Loucy (cell line): ENCODE measurements at regions not wholly inside any gene's neighbourhood (a gene's known extent, or its start where the extent isn't known, plus 50 kb on each side); places are given as distances from the start of the nearest gene placed in this dataset.

Experiments
- EZH2phosphoT487 ChIP-seq: fragments of 200-600 bp; IDR thresholded peaks from 2 replicates; pipeline ENCODE4 v1.6.1; 2018; ENCODE audit warnings: antibody characterized with exemption, mild to moderate bottlenecking, moderate library complexity, borderline replicate concordance
- TF ChIP-seq, protein P1 (sequence below): fragments of 200-600 bp; sonication (generic); conservative IDR thresholded peaks from 2 replicates; pipeline ENCODE4 v1.5.1; 2014; ENCODE audit warnings: mild to moderate bottlenecking, antibody characterized with exemption, low read length

DNA sequence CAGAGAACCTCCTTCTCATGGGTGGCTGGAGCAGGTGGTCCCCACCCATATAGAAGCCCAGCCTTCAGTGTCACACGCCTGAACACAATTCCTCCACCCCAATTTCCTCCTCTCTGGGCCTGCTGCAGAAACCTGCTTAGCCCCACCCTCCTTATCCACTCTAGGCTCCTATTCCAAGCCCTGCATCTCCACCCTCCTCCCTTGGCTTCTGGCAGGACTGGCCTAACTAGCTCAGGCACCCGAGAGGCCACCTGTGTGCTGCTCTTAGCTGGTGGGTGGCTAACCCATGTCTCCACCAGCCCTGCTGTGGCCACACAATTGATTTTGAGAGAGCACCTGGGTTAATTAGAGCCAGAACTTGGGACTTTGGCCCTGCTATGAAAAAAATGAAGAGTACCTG lies 77.3 kb upstream of the ATP10B start:
- no peak for TF ChIP-seq EZH2phosphoT487
- TF ChIP-seq, protein P1, sequence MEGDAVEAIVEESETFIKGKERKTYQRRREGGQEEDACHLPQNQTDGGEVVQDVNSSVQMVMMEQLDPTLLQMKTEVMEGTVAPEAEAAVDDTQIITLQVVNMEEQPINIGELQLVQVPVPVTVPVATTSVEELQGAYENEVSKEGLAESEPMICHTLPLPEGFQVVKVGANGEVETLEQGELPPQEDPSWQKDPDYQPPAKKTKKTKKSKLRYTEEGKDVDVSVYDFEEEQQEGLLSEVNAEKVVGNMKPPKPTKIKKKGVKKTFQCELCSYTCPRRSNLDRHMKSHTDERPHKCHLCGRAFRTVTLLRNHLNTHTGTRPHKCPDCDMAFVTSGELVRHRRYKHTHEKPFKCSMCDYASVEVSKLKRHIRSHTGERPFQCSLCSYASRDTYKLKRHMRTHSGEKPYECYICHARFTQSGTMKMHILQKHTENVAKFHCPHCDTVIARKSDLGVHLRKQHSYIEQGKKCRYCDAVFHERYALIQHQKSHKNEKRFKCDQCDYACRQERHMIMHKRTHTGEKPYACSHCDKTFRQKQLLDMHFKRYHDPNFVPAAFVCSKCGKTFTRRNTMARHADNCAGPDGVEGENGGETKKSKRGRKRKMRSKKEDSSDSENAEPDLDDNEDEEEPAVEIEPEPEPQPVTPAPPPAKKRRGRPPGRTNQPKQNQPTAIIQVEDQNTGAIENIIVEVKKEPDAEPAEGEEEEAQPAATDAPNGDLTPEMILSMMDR = no peak
